HCT116 (cell line): ENCODE measurements at regions not wholly inside any gene's neighbourhood (a gene's known extent, or its start where the extent isn't known, plus 50 kb on each side); places are given as distances from the start of the nearest gene placed in this dataset.

Experiments used
- ATAC-seq: fragments of 200-7000 bp; cut with Tn5 transposase; 2 replicates; pipeline ENCODE4 v1.9.1; 2020; ENCODE audit warnings: mild to moderate bottlenecking, moderate library complexity
- BruUV-seq: library from RNA; stranded (reverse); fragments of 400-500 nt; replicated peaks from 2 replicates; lab custom pipeline; 2021; lab: Mats Ljungman, UMichigan
- CTCF ChIA-PET: fragments of 300-600 bp; sonication (Branson Sonifier 250); formaldehyde crosslinking; loops from one replicate; lab custom pipeline; 2021; ENCODE audit warnings: antibody characterized with exemption; lab: Charles Lee
- POLR2A ChIA-PET: fragments of 300-600, 350-600 bp; sonication (Branson Sonifier 250); formaldehyde crosslinking; loops from one replicate; lab custom pipeline; 2021; ENCODE audit warnings: antibody characterized with exemption; lab: Charles Lee
- RAD21 ChIA-PET, 2 experiments: fragments of 300-600 bp; sonication (Branson Sonifier 250); formaldehyde crosslinking; loops; one replicate each; lab custom pipeline; 2023; ENCODE audit warnings: low total read pairs in 2 of 2; ENCODE audit not compliant: uncharacterized antibody in 2 of 2, unreplicated experiment in 2 of 2, low non-redundant PET in 1 of 2; lab: Charles Lee
- DNase-seq: peaks from one replicate; pipeline ENCODE4 v3.0.0-alpha.2; 2010; ENCODE audit warnings: low read depth, low spot score
- H2AFZ ChIP-seq: fragments of 200-600 bp; shearing (Covaris generic), sonication (generic); 2 replicates; pipeline ENCODE4 v1.6.1; 2017; ENCODE audit warnings: low read depth, mixed run types, mixed read lengths, antibody characterized with exemption, low read length; ENCODE audit not compliant: poor library complexity, severe bottlenecking
- H3K27ac ChIP-seq: 2 replicates; pipeline ENCODE4 v1.5.1; 2012; ENCODE audit warnings: low read depth, low read length
- H3K27me3 ChIP-seq: fragments of 200-600 bp; sonication (generic); 2 replicates; pipeline ENCODE4 v1.6.1; 2016; ENCODE audit warnings: mixed run types, low read length, mixed read lengths; ENCODE audit not compliant: insufficient read depth
- H3K36me3 ChIP-seq, 2 experiments: fragments of 200-500 bp in 1 of 2; fragments of 200-600 bp in 1 of 2; sonication (Bioruptor generic) in 1 of 2; sonication (generic) in 1 of 2; 2 replicates each; pipeline versions ENCODE4 v1.5.1 to v1.6.1; 2014 to 2016; ENCODE audit warnings: low read length in 2 of 2, inconsistent platforms in 1 of 2, mixed read lengths in 1 of 2, mixed run types in 1 of 2; ENCODE audit not compliant: insufficient read depth in 2 of 2, control insufficient read depth in 1 of 2
- H3K4me1 ChIP-seq, 2 experiments: fragments of 200-600 bp in 1 of 2; sonication (generic) in 1 of 2; 2 replicates each; pipeline versions ENCODE4 v1.5.1 to v1.6.1; 2012 to 2017; ENCODE audit warnings: low read length in 2 of 2, inconsistent platforms in 1 of 2, mild to moderate bottlenecking in 1 of 2, mixed read lengths in 1 of 2, mixed run types in 1 of 2, moderate library complexity in 1 of 2; ENCODE audit not compliant: insufficient read depth in 2 of 2, control insufficient read depth in 1 of 2
- H3K4me2 ChIP-seq: fragments of 200-600 bp; sonication (generic); 2 replicates; pipeline ENCODE4 v1.6.1; 2017; ENCODE audit warnings: mixed run types, low read length, mixed read lengths
- H3K4me3 ChIP-seq, 2 experiments: fragments of 200-600 bp in 1 of 2; sonication (generic) in 1 of 2; replicated peaks in 1 of 2; 2 replicates each; pipeline ENCODE4 v1.5.1; 2011 to 2016; ENCODE audit warnings: low read length in 2 of 2, control low read depth in 1 of 2, low read depth in 1 of 2, mild to moderate bottlenecking in 1 of 2, mixed read lengths in 1 of 2, mixed run types in 1 of 2
- H3K79me2 ChIP-seq: fragments of 200-600 bp; sonication (generic); 2 replicates; pipeline ENCODE4 v1.6.1; 2017; ENCODE audit warnings: mild to moderate bottlenecking, mixed run types, low read length, moderate library complexity, mixed read lengths; ENCODE audit not compliant: insufficient read depth
- H3K9ac ChIP-seq: fragments of 200-600 bp; sonication (generic); 2 replicates; pipeline ENCODE4 v1.6.1; 2016; ENCODE audit warnings: low read length, mixed read lengths
- H3K9me2 ChIP-seq: fragments of 200-600 bp; sonication (generic), shearing (Covaris generic); 2 replicates; pipeline ENCODE4 v1.6.1; 2017; ENCODE audit warnings: mixed run types, mild to moderate bottlenecking, moderate library complexity; ENCODE audit not compliant: insufficient read depth
- H3K9me3 ChIP-seq, 2 experiments: fragments of 200-500 bp in 1 of 2; fragments of 200-600 bp in 1 of 2; sonication (Bioruptor generic) in 1 of 2; sonication (generic) in 1 of 2; 2 replicates each; pipeline ENCODE4 v1.6.1; 2014 to 2017; ENCODE audit warnings: low read length in 2 of 2, mixed read lengths in 2 of 2, inconsistent platforms in 1 of 2, low read depth in 1 of 2, mild to moderate bottlenecking in 1 of 2, mixed run types in 1 of 2, moderate library complexity in 1 of 2; ENCODE audit not compliant: control insufficient read depth in 1 of 2, insufficient read depth in 1 of 2
- H4K20me1 ChIP-seq: fragments of 200-600 bp; sonication (generic), shearing (Covaris generic); 2 replicates; pipeline ENCODE4 v1.6.1; 2017; ENCODE audit warnings: mixed run types, mild to moderate bottlenecking, moderate library complexity; ENCODE audit not compliant: insufficient read depth
- CEBPB ChIP-seq: IDR thresholded peaks from 2 replicates; pipeline ENCODE4 v1.6.1; 2012; ENCODE audit warnings: low read depth
- EGR1 ChIP-seq: IDR thresholded peaks from 2 replicates; pipeline ENCODE4 v1.6.1; 2012; ENCODE audit warnings: low read depth
- POLR2AphosphoS5 ChIP-seq: IDR thresholded peaks from 2 replicates; pipeline ENCODE4 v1.6.1; 2011; ENCODE audit warnings: mild to moderate bottlenecking, low read depth, low read length, moderate library complexity
- REST ChIP-seq: IDR thresholded peaks from 2 replicates; pipeline ENCODE4 v1.6.1; 2012; ENCODE audit warnings: low read depth
- SP1 ChIP-seq: IDR thresholded peaks from 2 replicates; pipeline ENCODE4 v1.6.1; 2012; ENCODE audit warnings: low read depth
- SRF ChIP-seq: IDR thresholded peaks from 2 replicates; pipeline ENCODE4 v1.6.1; 2012; ENCODE audit warnings: low read depth
- ZNF274 ChIP-seq: fragments of 200-500 bp; sonication (Bioruptor generic); IDR thresholded peaks from 2 replicates; pipeline ENCODE4 v1.6.1; 2014; ENCODE audit warnings: mild to moderate bottlenecking, low read depth, low read length, inconsistent platforms
- intact Hi-C: fragments of 100-400 bp; cut with micrococcal nuclease; formaldehyde crosslinking; loops from 2 replicates; pipeline ENCODE4 v1.10.0; 2022
- TF ChIP-seq, protein P1 (sequence below), 3 experiments: fragments of 200-600 bp in 1 of 3; sonication (generic) in 1 of 3; IDR thresholded peaks in 2 of 3; conservative IDR thresholded peaks in 1 of 3; 2 replicates each; pipeline ENCODE4 v1.5.1; 2012 to 2017; ENCODE audit warnings: low read depth in 2 of 3, low read length in 2 of 3, antibody characterized with exemption in 1 of 3, borderline replicate concordance in 1 of 3, control low read depth in 1 of 3, mild to moderate bottlenecking in 1 of 3, mixed read lengths in 1 of 3, mixed run types in 1 of 3, moderate library complexity in 1 of 3; ENCODE audit not compliant: insufficient read depth in 1 of 3
- TF ChIP-seq, protein P2 (sequence below): IDR thresholded peaks from 2 replicates; pipeline ENCODE4 v1.6.1; 2012

DNA sequence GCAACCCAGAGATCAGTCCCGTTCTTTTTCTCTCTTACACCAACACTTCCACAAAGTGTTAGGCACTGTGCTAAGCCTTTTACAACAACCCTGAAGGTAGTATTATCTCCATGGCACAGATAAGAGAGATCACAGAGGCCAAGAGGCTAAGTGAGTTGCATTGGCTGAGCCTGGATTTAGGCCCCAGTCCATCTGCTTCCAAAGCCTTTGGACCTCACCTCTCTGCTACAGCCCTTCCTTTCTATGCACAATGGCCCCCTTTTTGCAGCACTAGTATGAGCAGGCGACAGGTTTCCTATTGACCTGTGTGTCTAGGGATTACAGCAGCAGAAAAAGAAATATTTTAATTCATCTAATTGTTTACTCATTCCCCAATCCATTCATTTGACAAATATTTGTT, 76.2 kb downstream of the CRYGS start:
- Histone ChIP-seq H3K4me3 (no peak overlapping the region), H3K9me3 (no peaks in the 10 kb centered on the region), H3K27me3 (peaks cover 5% of the 10 kb centered on the region; the same call in 1 of the 2 replicates), H3K9ac (no peak overlapping the region), H3K36me3 (no peaks in the 10 kb centered on the region), H2AFZ (no peak overlapping the region)
- no TSS peak for BruUV-seq
- POLR2A ChIA-PET, result no interaction called here
- no peak for ATAC-seq
- intact Hi-C loops, result no loop called here
- RAD21 ChIA-PET, result no interaction called here
- TF ChIP-seq POLR2AphosphoS5 (no peak), EGR1 (no peak), SP1 (no peak), ZNF274 (no peak), REST (no peak), SRF (no peak), CEBPB (no peak)
- TF ChIP-seq, protein P1, sequence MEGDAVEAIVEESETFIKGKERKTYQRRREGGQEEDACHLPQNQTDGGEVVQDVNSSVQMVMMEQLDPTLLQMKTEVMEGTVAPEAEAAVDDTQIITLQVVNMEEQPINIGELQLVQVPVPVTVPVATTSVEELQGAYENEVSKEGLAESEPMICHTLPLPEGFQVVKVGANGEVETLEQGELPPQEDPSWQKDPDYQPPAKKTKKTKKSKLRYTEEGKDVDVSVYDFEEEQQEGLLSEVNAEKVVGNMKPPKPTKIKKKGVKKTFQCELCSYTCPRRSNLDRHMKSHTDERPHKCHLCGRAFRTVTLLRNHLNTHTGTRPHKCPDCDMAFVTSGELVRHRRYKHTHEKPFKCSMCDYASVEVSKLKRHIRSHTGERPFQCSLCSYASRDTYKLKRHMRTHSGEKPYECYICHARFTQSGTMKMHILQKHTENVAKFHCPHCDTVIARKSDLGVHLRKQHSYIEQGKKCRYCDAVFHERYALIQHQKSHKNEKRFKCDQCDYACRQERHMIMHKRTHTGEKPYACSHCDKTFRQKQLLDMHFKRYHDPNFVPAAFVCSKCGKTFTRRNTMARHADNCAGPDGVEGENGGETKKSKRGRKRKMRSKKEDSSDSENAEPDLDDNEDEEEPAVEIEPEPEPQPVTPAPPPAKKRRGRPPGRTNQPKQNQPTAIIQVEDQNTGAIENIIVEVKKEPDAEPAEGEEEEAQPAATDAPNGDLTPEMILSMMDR (IDR thresholded peaks at IDR 0.05 in 2 of 3, conservative IDR thresholded peaks at IDR 0.05 in 1 of 3; ENCODE audit: borderline replicate concordance in 1 of 3, insufficient read depth in 1 of 3, low read depth in 2 of 3, low read length in 2 of 3), result no peak
- TF ChIP-seq, protein P2, sequence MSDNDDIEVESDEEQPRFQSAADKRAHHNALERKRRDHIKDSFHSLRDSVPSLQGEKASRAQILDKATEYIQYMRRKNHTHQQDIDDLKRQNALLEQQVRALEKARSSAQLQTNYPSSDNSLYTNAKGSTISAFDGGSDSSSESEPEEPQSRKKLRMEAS, result no peak
- TF ChIP-seq, all 23 proteins: peak for 0
- Histone ChIP-seq H3K27ac (no peak overlapping the region), H3K79me2 (no peaks in the 10 kb centered on the region), H3K9me2 (no peaks in the 10 kb centered on the region), H4K20me1 (no peaks in the 10 kb centered on the region), H3K4me1 (no peaks in the 10 kb centered on the region), H3K4me2 (no peak overlapping the region)
- no peak for DNase-seq
- CTCF ChIA-PET, result no interaction called here
